CD8-positive, alpha-beta memory T cell (primary cell): ENCODE measurements at regions not wholly inside any gene's neighbourhood (a gene's known extent, or its start where the extent isn't known, plus 50 kb on each side); places are given as distances from the start of the nearest gene placed in this dataset.

Experiments used
- CTCF ChIA-PET: fragments of 350-600 bp; sonication (Branson Sonifier 250); formaldehyde crosslinking; loops from one replicate; lab custom pipeline; 2021; ENCODE audit warnings: antibody characterized with exemption; lab: Charles Lee
- POLR2A ChIA-PET: fragments of 350-600 bp; sonication (Branson Sonifier 250); formaldehyde crosslinking; loops from one replicate; lab custom pipeline; 2021; ENCODE audit warnings: antibody characterized with exemption; lab: Charles Lee
- DNase-seq, 5 donors: peaks; one replicate each; pipeline versions ENCODE4 v3.0.0 to v3.0.0-alpha.2; 2020 to 2022; ENCODE audit warnings: mixed read lengths in 1 of 5
- H3K27ac ChIP-seq: one replicate; pipeline ENCODE4 v1.7.0; 2013; ENCODE audit warnings: low read depth, mild to moderate bottlenecking, low read length, moderate library complexity
- H3K27me3 ChIP-seq: 2 replicates; pipeline ENCODE4 v1.7.0; 2013; ENCODE audit warnings: low read length, mild to moderate bottlenecking; ENCODE audit not compliant: insufficient read depth, poor library complexity, severe bottlenecking
- H3K36me3 ChIP-seq: 2 replicates; pipeline ENCODE4 v1.7.0; 2013; ENCODE audit warnings: mild to moderate bottlenecking, low read length, moderate library complexity; ENCODE audit not compliant: insufficient read depth
- H3K4me1 ChIP-seq: 2 replicates; pipeline ENCODE4 v1.7.0; 2013; ENCODE audit warnings: mild to moderate bottlenecking, low read length, moderate library complexity; ENCODE audit not compliant: insufficient read depth
- H3K4me3 ChIP-seq: 2 replicates; pipeline ENCODE4 v1.7.0; 2013; ENCODE audit warnings: mild to moderate bottlenecking, low read length
- H3K9me3 ChIP-seq: 2 replicates; pipeline ENCODE4 v1.7.0; 2013; ENCODE audit warnings: mild to moderate bottlenecking, low read length
- H3K27ac Mint-ChIP-seq, 8 donors: one replicate each; pipeline ENCODE4 v1.8.0; 2020 to 2021; ENCODE audit warnings: mixed read lengths in 8 of 8, mild to moderate bottlenecking in 6 of 8, inconsistent platforms in 3 of 8, moderate library complexity in 3 of 8
- H3K27me3 Mint-ChIP-seq, 2 donors: one replicate each; pipeline ENCODE4 v1.8.0; 2020 to 2021; ENCODE audit warnings: mixed read lengths in 2 of 2, mild to moderate bottlenecking in 1 of 2, moderate library complexity in 1 of 2
- H3K36me3 Mint-ChIP-seq, 3 donors: one replicate each; pipeline ENCODE4 v1.8.0; 2020 to 2021; ENCODE audit warnings: mixed read lengths in 3 of 3, inconsistent platforms in 1 of 3, mild to moderate bottlenecking in 1 of 3
- H3K4me1 Mint-ChIP-seq, 3 donors: one replicate each; pipeline ENCODE4 v1.8.0; 2020 to 2021; ENCODE audit warnings: mixed read lengths in 3 of 3, inconsistent platforms in 1 of 3, mild to moderate bottlenecking in 1 of 3
- H3K4me3 Mint-ChIP-seq, 7 donors: one replicate each; pipeline ENCODE4 v1.8.0; 2020 to 2021; ENCODE audit warnings: mixed read lengths in 7 of 7, mild to moderate bottlenecking in 6 of 7, moderate library complexity in 4 of 7, inconsistent platforms in 2 of 7
- H3K9me3 Mint-ChIP-seq, 5 donors: one replicate each; pipeline ENCODE4 v1.8.0; 2020 to 2022; ENCODE audit warnings: mixed read lengths in 5 of 5, mild to moderate bottlenecking in 3 of 5, moderate library complexity in 2 of 5, inconsistent platforms in 1 of 5

GRCh38 chr2:43099797-43100196 is 126.6 kb downstream of the ZFP36L2 start:
- Histone ChIP-seq H3K4me1 (no peaks in the 10 kb centered on the region), H3K36me3 (no peaks in the 10 kb centered on the region), H3K9me3 (no peaks in the 10 kb centered on the region), H3K27ac (no peak overlapping the region), H3K4me3 (no peak overlapping the region), H3K27me3 (no peaks in the 10 kb centered on the region)
- Mint-ChIP-seq H3K27ac (no peak overlapping the region), H3K9me3 (peaks cover 5 to 9% (median 7%) of the 10 kb centered on the region in 5 donors), H3K4me3 (no peak overlapping the region), H3K27me3 (peaks cover 0 to 2% of the 10 kb centered on the region in 2 donors), H3K36me3 (peaks cover 10 to 33% (median 24%) of the 10 kb centered on the region in 3 donors), H3K4me1 (peaks cover 0 to 5% (median 0%) of the 10 kb centered on the region in 3 donors)
- ChIA-PET POLR2A (no interaction called here), CTCF (no interaction called here)
- DNase-seq = no peak

DNA sequence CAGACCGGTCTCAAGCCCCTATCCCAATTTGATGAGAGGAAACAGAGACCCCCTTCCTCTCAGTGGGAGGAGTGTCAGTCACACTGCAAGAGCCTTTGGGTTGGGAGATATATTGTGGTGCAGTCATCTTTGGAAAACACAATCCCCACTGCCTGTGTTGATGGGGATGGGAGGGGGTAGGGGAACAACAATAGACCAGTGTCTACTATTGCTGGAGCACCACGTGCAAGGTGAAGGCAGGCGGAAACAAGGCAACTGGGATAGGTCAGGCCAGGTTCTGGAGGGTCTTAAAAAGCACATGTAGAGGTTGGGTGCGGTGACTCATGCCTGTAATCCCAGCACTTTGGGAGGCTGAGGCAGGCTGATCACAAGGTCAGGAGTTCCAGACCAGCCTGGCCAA is 127.9 kb downstream of the ZFP36L2 start:
- Mint-ChIP-seq H3K4me3 (peak overlapping the region in 1 of 7 donors; percentile 54), H3K27ac (no peak overlapping the region), H3K27me3 (peaks cover 0 to 2% of the 10 kb centered on the region in 2 donors), H3K4me1 (peaks cover 0 to 5% (median 0%) of the 10 kb centered on the region in 3 donors), H3K9me3 (peaks cover 6 to 11% (median 9%) of the 10 kb centered on the region in 5 donors), H3K36me3 (peaks cover 12 to 39% (median 24%) of the 10 kb centered on the region in 3 donors)
- H3K4me3 ChIP-seq = no peak overlapping the region
- no peak for DNase-seq
- no peaks in the 10 kb centered on the region for H3K4me1 ChIP-seq
- H3K36me3 ChIP-seq = no peaks in the 10 kb centered on the region
- CTCF ChIA-PET = no interaction called here
- H3K9me3 ChIP-seq = no peaks in the 10 kb centered on the region
- POLR2A ChIA-PET = no interaction called here
- H3K27me3 ChIP-seq = no peaks in the 10 kb centered on the region
- H3K27ac ChIP-seq = no peak overlapping the region

GRCh38 chr2:43097644-43098408 is 128.6 kb downstream of the ZFP36L2 start:
- Mint-ChIP-seq H3K27ac (peak overlapping the region in 2 of 8 donors; percentile 43 to 65), H3K9me3 (peaks cover 6 to 11% (median 9%) of the 10 kb centered on the region in 5 donors), H3K27me3 (peaks cover 0 to 2% of the 10 kb centered on the region in 2 donors), H3K4me3 (no peak overlapping the region), H3K4me1 (peaks cover 0 to 5% (median 0%) of the 10 kb centered on the region in 3 donors), H3K36me3 (peaks cover 12 to 39% (median 27%) of the 10 kb centered on the region in 3 donors)
- H3K27me3 ChIP-seq = no peaks in the 10 kb centered on the region
- no peak overlapping the region for H3K27ac ChIP-seq
- POLR2A ChIA-PET = no interaction called here
- H3K36me3 ChIP-seq = no peaks in the 10 kb centered on the region
- H3K4me3 ChIP-seq = no peak overlapping the region
- CTCF ChIA-PET = no interaction called here
- H3K4me1 ChIP-seq = no peaks in the 10 kb centered on the region
- no peaks in the 10 kb centered on the region for H3K9me3 ChIP-seq
- no peak for DNase-seq

DNA sequence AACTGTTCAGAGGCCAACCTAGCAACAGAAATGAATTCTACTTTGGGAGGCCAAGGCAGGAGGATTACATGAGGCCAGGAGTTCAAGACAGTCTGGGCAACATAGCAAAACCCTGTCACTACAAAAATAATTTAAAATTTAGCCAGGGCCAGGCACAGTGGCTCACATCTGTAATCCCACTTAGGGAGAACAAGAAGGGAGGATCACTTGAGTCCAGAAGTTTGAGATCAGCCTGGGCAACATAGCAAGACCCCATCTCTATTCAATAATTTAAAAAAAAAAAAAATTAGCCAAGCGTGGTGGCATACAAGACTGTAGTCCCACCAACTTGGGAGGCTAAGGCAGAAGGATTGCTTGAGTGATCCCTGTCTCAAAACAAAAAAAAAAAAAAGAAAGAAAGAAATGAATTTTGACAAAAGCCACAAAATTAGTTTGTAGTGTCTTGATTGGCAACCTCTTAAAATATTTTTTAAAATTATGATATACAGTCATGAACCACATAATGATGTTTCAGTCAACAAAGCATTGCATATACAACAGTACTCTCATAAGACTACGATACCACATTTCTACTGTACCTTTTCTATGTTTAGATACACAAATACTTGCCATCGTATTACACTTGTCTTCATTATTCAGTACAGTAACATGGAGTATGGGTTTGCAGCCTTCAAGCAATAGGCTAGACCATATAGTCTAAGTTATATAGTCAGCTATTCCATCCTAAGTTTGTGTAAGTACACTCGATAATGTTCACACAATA is 130.7 kb downstream of the ZFP36L2 start:
- Mint-ChIP-seq H3K4me3 (no peak overlapping the region), H3K4me1 (peaks cover 0 to 5% (median 0%) of the 10 kb centered on the region in 3 donors), H3K27ac (no peak overlapping the region), H3K36me3 (peaks cover 12 to 43% (median 27%) of the 10 kb centered on the region in 3 donors), H3K27me3 (peaks cover 0 to 2% of the 10 kb centered on the region in 2 donors), H3K9me3 (peaks cover 9 to 11% (median 10%) of the 10 kb centered on the region in 5 donors)
- Histone ChIP-seq H3K9me3 (no peaks in the 10 kb centered on the region), H3K36me3 (no peaks in the 10 kb centered on the region), H3K4me1 (no peaks in the 10 kb centered on the region), H3K27ac (no peak overlapping the region), H3K4me3 (no peak overlapping the region), H3K27me3 (no peaks in the 10 kb centered on the region)
- ChIA-PET POLR2A (no interaction called here), CTCF (no interaction called here)
- DNase-seq = no peak

DNA sequence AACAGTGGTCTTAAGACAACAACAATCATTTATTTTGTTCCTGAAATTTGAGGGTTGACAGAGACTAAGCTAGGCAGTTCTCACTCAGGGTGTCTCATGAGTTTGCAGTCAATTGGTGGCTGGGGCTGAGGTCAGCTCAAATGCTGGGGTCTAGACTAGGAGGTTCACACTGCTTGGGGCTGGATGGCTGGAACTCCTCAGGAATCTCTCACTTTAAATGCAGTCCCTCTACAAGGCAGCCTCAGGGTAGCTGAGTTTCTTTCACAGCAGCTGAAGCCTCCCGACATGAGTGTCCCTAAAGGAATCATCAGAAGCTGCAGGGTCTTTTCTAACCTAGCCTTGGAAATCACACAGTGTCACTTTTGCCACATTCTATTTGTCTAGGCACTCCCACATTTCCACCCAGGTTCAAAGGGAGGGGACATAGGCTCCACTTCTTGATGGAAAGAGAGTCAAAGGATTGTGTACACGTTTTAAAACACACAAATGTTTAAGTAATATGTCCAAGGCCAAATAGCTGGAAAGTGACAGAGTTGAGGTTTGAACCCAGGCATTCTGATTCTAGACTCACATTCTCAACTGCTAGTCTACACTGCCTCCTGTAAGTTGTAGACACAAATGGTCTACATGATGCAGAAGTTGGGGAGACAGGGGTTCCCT is 133.8 kb downstream of the ZFP36L2 start:
- H3K36me3 ChIP-seq = no peaks in the 10 kb centered on the region
- H3K4me1 ChIP-seq = no peaks in the 10 kb centered on the region
- DNase-seq = no peak
- Mint-ChIP-seq H3K36me3 (peaks cover 11 to 48% (median 22%) of the 10 kb centered on the region in 3 donors), H3K27ac (peak overlapping the region in 1 of 8 donors; percentile 50), H3K4me3 (no peak overlapping the region), H3K9me3 (peaks cover 10 to 22% (median 13%) of the 10 kb centered on the region in 5 donors), H3K27me3 (no peaks in the 10 kb centered on the region), H3K4me1 (peaks cover 0 to under 1% (median 0%) of the 10 kb centered on the region in 3 donors)
- POLR2A ChIA-PET = no interaction called here
- CTCF ChIA-PET = no interaction called here
- H3K9me3 ChIP-seq = no peaks in the 10 kb centered on the region
- H3K27me3 ChIP-seq = no peaks in the 10 kb centered on the region
- H3K27ac ChIP-seq = no peak overlapping the region
- no peak overlapping the region for H3K4me3 ChIP-seq

DNA sequence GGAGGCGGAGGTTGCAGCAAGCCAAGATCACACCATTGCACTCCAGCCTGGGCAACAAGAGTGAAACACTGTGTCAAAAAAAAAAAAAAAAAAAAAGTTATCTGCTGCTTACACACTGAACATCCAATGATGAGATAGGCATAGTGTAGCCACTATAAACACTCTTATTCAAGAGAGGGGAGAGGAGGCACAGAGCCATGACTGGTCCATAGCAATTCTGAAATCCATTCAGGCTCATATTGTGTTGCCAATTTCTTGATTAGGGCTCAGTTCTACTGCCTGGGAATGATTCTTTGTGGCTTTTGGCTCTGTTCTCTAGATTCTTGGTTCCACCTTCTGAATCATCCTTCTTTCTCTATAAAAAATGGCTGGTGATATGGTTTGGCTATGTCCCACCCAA is 136.1 kb downstream of the ZFP36L2 start:
- H3K4me3 ChIP-seq = no peak overlapping the region
- peaks cover 4 to 19% (median 7%) of the 10 kb centered on the region in 5 donors for H3K9me3 Mint-ChIP-seq
- DNase-seq = no peak
- H3K4me1 ChIP-seq = peaks cover under 1% of the 10 kb centered on the region
- no peaks in the 10 kb centered on the region for H3K9me3 ChIP-seq
- POLR2A ChIA-PET = no interaction called here
- peaks cover 2 to 33% (median 10%) of the 10 kb centered on the region in 3 donors for H3K36me3 Mint-ChIP-seq
- H3K36me3 ChIP-seq = no peaks in the 10 kb centered on the region
- H3K27me3 ChIP-seq = no peaks in the 10 kb centered on the region
- CTCF ChIA-PET = no interaction called here
- H3K27ac ChIP-seq = no peak overlapping the region
- no peaks in the 10 kb centered on the region for H3K27me3 Mint-ChIP-seq
- H3K4me3 Mint-ChIP-seq = no peak overlapping the region
- peaks cover 0 to 4% (median 3%) of the 10 kb centered on the region in 3 donors for H3K4me1 Mint-ChIP-seq
- H3K27ac Mint-ChIP-seq = no peak overlapping the region

DNA sequence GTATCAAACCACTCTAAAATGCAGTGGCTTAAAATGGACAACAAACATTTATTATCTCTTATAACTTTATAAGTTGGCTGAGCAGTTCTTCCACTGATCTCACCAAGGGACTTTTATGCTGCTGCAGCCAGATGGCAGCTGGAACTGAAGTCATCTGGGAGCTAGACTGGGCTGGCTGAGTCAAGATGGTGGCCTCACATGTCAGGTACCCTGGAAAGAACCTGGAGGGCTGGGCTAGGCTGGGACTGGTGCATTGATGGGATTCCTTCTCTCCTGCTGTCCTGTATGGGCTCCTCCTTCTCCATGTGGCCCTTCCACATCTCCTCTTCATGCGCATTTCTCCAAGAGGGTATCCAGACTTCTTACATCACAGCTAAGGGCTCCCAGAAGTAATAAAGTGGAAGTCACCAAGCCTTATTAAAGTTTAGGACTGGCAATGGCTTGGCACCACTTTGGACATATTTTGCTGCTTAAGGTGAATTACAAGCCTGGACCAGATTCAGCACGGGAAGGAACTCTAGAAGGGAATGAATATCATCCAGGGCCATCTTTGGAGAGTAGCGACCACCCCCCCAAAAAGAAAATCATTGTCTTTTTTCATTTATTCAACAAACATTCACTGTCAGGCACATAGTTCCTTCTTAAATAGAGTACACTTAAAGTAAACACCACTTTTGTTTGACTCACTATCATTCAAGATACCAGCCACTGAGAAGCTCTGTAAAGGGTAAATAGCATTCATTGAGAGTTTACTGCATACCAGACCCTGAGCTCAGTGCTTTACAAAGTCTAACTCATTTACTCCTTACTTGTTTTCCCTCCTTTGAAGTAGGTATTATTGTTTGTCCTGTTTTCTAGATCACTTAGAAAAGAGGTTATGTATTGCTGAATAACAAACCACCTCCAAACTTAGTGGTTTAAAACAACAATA is 138.0 kb downstream of the ZFP36L2 start:
- CTCF ChIA-PET = no interaction called here
- Mint-ChIP-seq H3K36me3 (peaks cover 0 to 20% (median 7%) of the 10 kb centered on the region in 3 donors), H3K4me1 (peaks cover 5 to 10% (median 7%) of the 10 kb centered on the region in 3 donors), H3K9me3 (peaks cover 0 to 14% (median 6%) of the 10 kb centered on the region in 5 donors), H3K27me3 (no peaks in the 10 kb centered on the region), H3K27ac (no peak overlapping the region), H3K4me3 (no peak overlapping the region)
- Histone ChIP-seq H3K27me3 (no peaks in the 10 kb centered on the region), H3K4me3 (no peak overlapping the region), H3K27ac (no peak overlapping the region), H3K4me1 (peaks cover 5% of the 10 kb centered on the region), H3K9me3 (no peaks in the 10 kb centered on the region), H3K36me3 (no peaks in the 10 kb centered on the region)
- POLR2A ChIA-PET = no interaction called here
- DNase-seq = no peak
